Embryonic facial prominence (tissue), 1 donor: ENCODE measurements at regions not wholly inside any gene's neighbourhood (a gene's known extent, or its start where the extent isn't known, plus 50 kb on each side); places are given as distances from the start of the nearest gene placed in this dataset.

Experiments used
- DNase-seq: peaks from one replicate; pipeline ENCODE4 v3.0.0-alpha.2; 2016; ENCODE audit errors: extremely low spot score

- no peak for DNase-seq
These were observed 437.4 kb downstream of the ARHGEF28 start for GRCh38 chr5:74063346-74063745.

- no peak for DNase-seq
These were observed 435.3 kb downstream of the ARHGEF28 start for GRCh38 chr5:74061292-74061691.

DNA sequence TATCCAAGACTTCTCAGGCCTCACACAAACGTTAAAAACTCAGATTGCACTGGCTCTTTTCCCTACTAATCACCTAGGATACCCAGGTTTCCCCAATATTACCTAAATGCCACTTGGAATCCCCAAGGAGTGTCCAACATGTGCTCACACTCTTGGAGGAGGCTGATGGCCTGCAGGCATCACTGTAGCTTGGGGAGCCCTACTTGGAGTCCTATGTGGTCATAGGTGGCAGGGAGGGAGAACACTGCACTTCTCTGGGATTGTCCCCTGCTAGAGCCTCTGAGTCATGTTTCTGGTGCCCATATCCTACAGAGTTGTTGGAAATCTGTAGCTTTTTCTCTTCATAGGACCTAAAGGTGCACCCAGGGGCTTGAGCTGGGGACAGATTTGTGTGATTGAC, 433.7 kb downstream of the ARHGEF28 start:
- no peak for DNase-seq

DNA sequence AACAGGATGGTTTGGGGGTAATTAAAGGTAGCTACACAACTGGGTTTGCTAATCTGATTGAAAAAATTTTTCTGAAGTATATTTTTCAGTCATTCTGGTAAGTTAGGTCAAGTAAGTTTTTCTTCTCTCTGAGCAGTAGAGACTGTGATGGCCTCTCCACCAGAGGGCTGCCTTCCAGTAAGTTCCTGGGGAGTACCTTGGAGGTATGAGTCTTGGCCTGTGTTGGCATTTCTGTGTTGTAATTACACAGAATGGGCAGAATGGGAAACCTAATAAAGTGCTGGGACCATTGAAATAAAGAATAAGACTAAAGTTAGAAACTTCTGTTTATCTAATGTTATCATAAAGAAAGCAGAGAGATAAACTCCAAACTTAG, 430.8 kb downstream of the ARHGEF28 start:
- DNase-seq, result no peak

- DNase-seq, result no peak
These were observed 430.3 kb downstream of the ARHGEF28 start for GRCh38 chr5:74056107-74056788.

- DNase-seq, result no peak
These were observed 429.6 kb downstream of the ARHGEF28 start for GRCh38 chr5:74055486-74056106.

GRCh38 chr5:74054641-74055421, 428.8 kb downstream of the ARHGEF28 start:
- DNase-seq, result no peak

GRCh38 chr5:74054139-74054538, 428.1 kb downstream of the ARHGEF28 start:
- DNase-seq, result no peak

- DNase-seq, result no peak
These were observed 426.6 kb downstream of the ARHGEF28 start for GRCh38 chr5:74052441-74053221.

- no peak for DNase-seq
These were observed 425.1 kb downstream of the ARHGEF28 start for GRCh38 chr5:74051076-74051475.

DNA sequence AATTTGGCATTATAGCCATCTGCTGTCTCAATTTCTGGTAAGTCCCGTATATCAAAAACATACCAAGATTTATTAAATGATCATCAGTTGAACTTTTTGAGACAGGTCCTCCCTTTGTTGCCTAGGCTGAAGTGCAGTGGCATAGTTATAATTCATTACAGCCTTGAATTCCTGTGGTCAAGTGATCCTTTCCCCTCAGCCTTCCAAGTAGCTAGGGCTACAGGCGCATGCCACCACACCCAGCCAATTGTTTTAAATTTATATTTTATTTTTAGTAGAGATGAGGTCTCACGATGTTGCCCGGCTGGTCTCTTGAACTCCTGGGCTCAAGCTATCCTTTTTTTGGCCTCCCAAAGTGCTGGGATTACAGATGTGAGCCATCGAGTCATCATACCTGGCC, 418.9 kb downstream of the ARHGEF28 start:
- DNase-seq, result no peak

GRCh38 chr5:74042959-74043358, 417.0 kb downstream of the ARHGEF28 start:
- DNase-seq, result no peak

DNA sequence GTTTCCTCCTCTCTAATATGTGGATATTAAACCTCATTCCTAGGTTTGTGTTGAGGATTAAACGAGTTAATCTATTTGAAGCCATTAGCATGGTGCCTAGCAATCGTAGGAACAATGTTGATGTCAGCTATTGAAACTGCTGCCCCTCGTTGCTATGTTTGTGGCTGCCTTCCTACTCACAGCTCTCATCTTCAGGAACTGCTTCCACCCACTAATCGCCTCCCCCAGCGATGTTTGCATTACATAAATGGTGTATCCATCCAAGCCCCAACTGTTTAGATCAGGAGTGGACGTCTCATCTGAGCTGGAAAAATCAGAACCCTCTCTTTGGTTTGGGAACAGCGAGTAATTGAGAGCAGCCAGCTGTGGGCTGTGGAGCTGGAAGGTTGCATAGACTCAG, 416.6 kb downstream of the ARHGEF28 start:
- DNase-seq, result no peak

DNA sequence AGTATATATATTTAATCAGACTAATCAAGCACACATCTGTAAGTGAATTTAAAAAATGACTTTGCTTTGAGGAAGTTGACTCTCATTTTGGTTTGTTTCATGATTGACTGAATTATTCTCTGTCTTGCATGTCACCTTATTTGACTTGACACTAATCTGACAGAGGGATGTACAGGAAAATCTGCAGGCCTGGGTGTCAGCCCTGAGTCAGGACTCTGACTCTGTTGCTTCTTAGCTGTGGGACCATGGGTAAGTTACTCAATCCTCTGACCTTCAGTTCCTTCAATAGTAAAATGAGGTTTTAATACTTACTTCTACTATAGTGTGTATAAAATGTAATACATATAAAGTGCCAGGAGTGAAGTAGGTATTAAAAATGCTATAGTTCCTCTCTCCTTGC, 415.9 kb downstream of the ARHGEF28 start:
- no peak for DNase-seq

DNA sequence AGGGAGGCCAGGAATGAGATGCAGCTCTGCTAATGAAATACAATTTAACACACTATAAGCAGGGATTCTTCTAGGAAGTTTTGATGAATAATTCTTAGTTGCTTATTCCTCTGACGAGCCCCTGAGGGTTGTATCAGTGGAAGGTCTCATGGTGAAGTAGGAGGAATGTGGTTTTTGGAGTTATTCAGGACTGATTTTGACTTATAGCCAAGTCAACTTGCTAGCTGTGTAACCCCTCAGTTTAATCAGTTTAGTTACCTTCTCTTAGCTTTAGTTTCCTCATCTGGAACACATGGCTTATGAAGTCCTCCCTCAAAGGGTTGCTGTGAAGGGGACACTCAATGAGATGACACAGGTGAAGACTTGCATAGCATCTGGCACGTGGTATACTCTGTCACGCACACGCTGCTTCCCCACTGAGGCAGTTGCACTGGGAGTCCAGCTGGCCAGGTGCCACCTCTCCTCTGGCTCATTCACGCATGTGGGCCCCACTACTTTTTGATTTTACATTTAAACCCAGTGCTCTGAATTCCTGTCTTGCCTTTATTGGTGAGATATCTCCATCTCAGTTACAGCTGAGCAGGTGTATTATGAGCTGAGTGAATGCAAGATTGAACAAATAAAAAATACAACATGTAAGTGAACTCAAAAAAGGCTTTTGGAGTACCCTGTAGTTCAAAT, 415.0 kb downstream of the ARHGEF28 start:
- no peak for DNase-seq

DNA sequence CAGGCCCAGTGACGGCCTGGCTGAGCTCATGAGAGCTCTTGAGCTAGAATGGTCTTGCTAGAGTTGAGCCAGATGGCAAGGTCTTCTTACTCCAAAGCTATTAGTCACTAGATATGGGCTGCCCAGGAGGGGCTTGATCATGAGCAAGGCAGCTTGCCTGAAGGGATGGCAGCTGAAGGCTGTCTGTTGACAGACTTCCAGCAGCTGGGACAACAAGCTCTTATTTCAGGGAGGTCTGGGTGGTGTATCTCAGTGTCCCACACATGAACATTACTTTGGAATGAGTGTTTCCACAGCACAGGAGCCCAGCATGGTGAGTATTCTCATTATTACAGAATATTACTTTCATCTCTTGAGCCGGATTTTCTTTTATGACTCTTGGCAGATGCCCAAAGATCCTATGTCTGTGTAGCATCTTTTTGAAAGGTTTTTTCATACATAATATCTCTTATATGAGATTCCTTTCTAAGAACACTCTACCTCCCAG, 414.1 kb downstream of the ARHGEF28 start:
- no peak for DNase-seq

- no peak for DNase-seq
These were observed 411.3 kb downstream of the ARHGEF28 start for GRCh38 chr5:74037321-74037720.

GRCh38 chr5:74035521-74035937, 409.5 kb downstream of the ARHGEF28 start:
- no peak for DNase-seq

DNA sequence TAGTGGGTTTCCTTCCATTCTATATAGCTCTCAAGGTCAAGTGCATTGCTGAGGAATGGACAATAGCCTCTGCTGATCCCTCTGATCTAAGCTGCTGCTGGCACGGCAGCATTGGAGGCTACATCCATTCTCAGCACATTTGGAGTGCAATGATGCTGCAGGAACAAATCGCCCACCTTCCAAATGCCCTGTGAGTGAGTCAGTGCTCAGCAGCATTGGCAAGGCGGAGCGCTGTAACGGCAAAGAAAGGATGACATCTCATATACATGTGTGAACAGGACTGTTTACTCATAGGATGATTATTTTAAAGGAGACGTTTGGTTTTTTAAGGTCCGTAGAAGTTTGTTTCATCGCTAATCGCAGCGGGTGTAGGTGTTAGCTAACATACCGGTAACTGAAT, 408.7 kb downstream of the ARHGEF28 start:
- no peak for DNase-seq

DNA sequence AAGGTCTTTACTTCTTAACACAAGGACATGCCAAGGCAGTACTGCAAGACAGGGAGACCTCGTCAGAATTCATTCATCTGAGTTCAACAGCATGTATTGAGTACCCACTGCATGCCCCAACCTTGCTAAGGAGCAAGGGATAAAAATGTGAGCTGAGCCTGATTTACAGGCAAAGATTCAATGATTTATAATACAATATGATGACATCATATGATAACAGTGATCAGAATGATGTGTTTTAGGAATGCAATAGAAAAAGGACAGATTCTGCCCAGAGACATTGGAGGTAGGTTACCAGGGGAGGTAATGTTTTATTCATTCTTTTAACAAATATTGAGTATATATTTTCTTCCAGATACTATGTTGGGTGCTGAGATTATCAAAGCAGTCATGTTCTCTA, 406.6 kb downstream of the ARHGEF28 start:
- no peak for DNase-seq

- no peak for DNase-seq
These were observed 405.5 kb downstream of the ARHGEF28 start for GRCh38 chr5:74031536-74031935.
